ENCODE measurements at regions not wholly inside any gene's neighbourhood (a gene's known extent, or its start where the extent isn't known, plus 50 kb on each side); places are given as distances from the start of the nearest gene placed in this dataset.

DNA sequence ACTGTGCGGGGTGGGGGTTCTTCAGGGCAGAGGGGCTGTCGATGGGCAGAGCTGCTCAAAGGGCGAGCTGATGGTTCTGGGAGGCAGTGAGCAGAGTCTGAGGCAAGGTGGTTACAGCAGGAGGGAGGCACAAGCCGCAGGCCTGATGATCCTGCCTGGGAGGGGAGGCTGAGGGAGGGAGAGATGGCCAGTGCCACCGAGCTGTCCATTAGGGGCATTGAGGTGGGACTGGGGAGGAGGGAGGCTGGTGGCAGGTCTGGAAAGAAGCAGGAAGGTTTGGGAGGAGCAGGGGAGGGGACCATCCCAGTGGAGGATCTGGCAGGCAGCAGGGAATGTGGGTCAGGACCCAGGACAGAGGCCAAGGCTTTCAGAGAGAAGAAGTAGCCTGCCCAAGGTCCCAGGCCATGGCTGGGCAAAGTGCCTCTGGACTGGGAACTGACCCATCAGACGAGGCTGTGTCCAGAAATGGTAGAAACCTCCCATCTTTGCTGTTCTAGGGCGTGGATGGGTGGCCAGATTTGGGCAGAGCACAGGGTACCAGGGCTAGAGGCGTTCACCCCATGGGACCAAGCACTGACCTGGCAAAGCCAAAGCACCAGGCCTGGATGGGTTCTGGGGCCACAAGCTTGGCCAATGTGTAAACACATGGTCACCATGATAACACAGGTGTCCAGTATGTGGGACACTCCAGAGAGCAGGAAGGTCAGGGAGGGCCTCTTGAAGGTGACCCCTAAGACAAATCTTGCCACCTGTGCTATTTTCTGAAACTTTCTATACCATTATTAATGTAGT, 55.5 kb downstream of the INHBB start:
- Histone ChIP-seq H3K9me3 (no peaks in the 10 kb centered on the region), H3K27ac (no peak overlapping the region), H3K27me3 (ENCODE audit: low read depth) (no peaks in the 10 kb centered on the region), H3K36me3 (no peaks in the 10 kb centered on the region), H3K4me3 (no peak overlapping the region), H3K4me1 (no peaks in the 10 kb centered on the region)
- TF ChIP-seq, protein P1, sequence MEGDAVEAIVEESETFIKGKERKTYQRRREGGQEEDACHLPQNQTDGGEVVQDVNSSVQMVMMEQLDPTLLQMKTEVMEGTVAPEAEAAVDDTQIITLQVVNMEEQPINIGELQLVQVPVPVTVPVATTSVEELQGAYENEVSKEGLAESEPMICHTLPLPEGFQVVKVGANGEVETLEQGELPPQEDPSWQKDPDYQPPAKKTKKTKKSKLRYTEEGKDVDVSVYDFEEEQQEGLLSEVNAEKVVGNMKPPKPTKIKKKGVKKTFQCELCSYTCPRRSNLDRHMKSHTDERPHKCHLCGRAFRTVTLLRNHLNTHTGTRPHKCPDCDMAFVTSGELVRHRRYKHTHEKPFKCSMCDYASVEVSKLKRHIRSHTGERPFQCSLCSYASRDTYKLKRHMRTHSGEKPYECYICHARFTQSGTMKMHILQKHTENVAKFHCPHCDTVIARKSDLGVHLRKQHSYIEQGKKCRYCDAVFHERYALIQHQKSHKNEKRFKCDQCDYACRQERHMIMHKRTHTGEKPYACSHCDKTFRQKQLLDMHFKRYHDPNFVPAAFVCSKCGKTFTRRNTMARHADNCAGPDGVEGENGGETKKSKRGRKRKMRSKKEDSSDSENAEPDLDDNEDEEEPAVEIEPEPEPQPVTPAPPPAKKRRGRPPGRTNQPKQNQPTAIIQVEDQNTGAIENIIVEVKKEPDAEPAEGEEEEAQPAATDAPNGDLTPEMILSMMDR (IDR thresholded peaks at IDR 0.05): no peak
- intact Hi-C loops (cut with DNase I): no loop called here
- no peak for DNase-seq
- no peak for ATAC-seq

DNA sequence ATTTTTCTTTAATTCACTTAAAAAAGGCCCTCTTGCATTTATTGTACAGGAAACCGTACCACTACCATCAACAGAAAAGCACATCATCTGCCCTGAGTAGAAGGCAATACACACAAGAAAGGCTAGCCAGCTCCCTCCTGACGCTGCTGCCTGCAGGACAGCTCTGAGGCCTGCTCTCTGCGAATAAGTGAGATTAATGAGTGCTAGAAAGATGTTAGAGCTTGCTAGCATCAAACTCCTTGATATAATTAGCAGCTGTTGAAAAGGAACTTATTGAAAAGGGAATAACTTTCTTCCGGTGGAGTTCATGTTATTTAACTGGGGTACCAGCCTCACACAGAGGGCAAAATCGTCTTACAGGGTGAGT, 56.1 kb downstream of the INHBB start:
- H3K36me3 ChIP-seq: no peaks in the 10 kb centered on the region
- no peak overlapping the region for H3K4me3 ChIP-seq
- intact Hi-C loops (cut with DNase I): no loop called here
- no peak overlapping the region for H3K27ac ChIP-seq
- no peaks in the 10 kb centered on the region for H3K4me1 ChIP-seq
- no peaks in the 10 kb centered on the region for H3K27me3 ChIP-seq (ENCODE audit: low read depth)
- DNase-seq (no peak), ATAC-seq (no peak)
- no peaks in the 10 kb centered on the region for H3K9me3 ChIP-seq
- TF ChIP-seq, protein P1 (IDR thresholded peaks at IDR 0.05): no peak

DNA sequence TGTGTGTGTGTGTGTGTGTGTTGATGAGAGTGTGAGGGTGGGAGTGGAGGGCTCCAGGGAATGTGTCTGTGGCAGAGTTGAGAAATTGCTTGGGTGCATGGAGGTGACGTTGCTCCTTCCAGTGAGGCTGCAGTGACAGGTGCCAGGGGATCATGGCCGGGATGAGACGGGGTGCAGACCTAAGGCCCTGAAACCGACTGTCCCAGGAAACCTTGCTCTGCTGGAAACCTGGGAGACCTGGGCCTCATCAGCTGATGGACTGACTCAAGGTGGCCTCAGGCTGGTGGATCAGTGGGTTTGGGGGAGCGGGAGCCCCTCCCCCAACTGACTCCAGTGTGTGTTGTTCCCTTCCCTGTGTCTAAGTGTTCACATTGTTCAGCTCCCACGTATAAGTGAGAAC, 56.6 kb downstream of the INHBB start:
- Histone ChIP-seq H3K27me3 (ENCODE audit: low read depth) (no peaks in the 10 kb centered on the region), H3K4me3 (no peak overlapping the region), H3K27ac (no peak overlapping the region), H3K9me3 (no peaks in the 10 kb centered on the region), H3K36me3 (no peaks in the 10 kb centered on the region), H3K4me1 (no peaks in the 10 kb centered on the region)
- DNase-seq (no peak), ATAC-seq (no peak)
- intact Hi-C loops (cut with DNase I): no loop called here
- TF ChIP-seq, protein P1 (IDR thresholded peaks at IDR 0.05): no peak

DNA sequence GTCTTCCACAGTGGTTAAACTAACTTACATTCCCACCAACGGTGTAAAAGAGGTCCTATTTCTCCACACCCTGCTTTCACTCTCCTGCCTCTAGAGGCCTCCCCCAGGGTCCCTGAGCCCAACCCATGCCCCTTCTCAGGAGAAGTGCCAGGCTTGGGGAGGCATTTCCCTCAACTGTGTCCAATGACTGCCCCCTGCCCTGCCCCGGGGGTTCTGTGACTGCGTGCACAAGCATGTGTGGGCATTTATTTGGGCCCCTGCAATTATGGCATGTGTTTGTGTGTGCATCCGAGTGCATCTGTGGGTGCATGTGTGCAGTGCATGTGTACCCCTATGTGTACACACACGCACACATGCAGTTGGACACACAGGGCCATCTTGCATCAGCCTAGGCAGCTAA, 57.3 kb downstream of the INHBB start:
- intact Hi-C loops (cut with DNase I): no loop called here

DNA sequence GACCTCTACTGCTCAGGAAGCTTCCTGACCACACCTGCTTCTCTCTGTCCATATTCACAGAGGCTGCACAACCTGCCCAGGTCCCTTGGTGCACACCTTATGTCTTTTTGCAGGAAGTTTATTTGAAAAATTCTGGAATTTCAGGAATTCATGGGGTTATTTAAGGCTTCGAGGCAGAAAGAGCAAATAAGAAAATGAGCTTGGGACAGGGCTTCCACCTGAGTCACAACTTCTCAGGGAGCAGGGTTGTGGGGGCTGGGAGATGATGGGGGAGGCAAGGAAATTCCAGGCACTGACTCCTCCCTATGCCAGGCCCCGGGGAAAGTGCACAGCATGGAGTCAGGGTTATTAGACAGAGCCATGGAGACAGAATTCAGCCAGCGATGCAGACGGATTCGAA, 57.7 kb downstream of the INHBB start:
- Histone ChIP-seq H3K9me3 (no peaks in the 10 kb centered on the region), H3K27me3 (ENCODE audit: low read depth) (no peaks in the 10 kb centered on the region), H3K36me3 (no peaks in the 10 kb centered on the region), H3K4me1 (no peaks in the 10 kb centered on the region), H3K4me3 (no peak overlapping the region), H3K27ac (no peak overlapping the region)
- TF ChIP-seq, protein P1 (IDR thresholded peaks at IDR 0.05): no peak
- intact Hi-C loops (cut with DNase I): no loop called here
- ATAC-seq: no peak
- no peak for DNase-seq

More for the DNA sequence above, 57.3 kb downstream of the INHBB start:
- DNase-seq (no peak), ATAC-seq (no peak)
- TF ChIP-seq, protein P1 (IDR thresholded peaks at IDR 0.05): no peak
- Histone ChIP-seq H3K36me3 (no peaks in the 10 kb centered on the region), H3K27me3 (ENCODE audit: low read depth) (no peaks in the 10 kb centered on the region), H3K27ac (no peak overlapping the region), H3K4me1 (no peaks in the 10 kb centered on the region), H3K4me3 (no peak overlapping the region), H3K9me3 (no peaks in the 10 kb centered on the region)
